ENCODE measurements at regions not wholly inside any gene's neighbourhood (a gene's known extent, or its start where the extent isn't known, plus 50 kb on each side); places are given as distances from the start of the nearest gene placed in this dataset.

- no peak for DNase-seq
- Histone ChIP-seq H3K4me2 (ENCODE audit: low read depth, low read length) (no peak overlapping the region), H2BK15ac (ENCODE audit: low read depth, low read length) (no peak overlapping the region), H3K9me3 (ENCODE audit: control insufficient read depth, insufficient read depth, low read length) (peaks cover 1% of the 10 kb centered on the region; the same call in 1 of the 2 replicates), H3K9ac (ENCODE audit: low read depth, low read length) (no peak overlapping the region), H3K27me3 (ENCODE audit: control insufficient read depth, insufficient read depth, low read length) (no peaks in the 10 kb centered on the region), H3K4me1 (ENCODE audit: control insufficient read depth, insufficient read depth, low read length) (no peaks in the 10 kb centered on the region), H2AK9ac (replicated peaks; ENCODE audit: low read depth, low read length, poor library complexity) (no peak overlapping the region), H3K27ac (ENCODE audit: insufficient read depth, low read length) (no peak overlapping the region), H3K23ac (ENCODE audit: low read depth, low read length) (no peak overlapping the region), H3K79me1 (ENCODE audit: low read depth in 1 of 2, low read length in 2 of 2) (no peaks in the 10 kb centered on the region), H3K14ac (replicated peaks; ENCODE audit: low read depth, low read length) (no peak overlapping the region), H2BK5ac (ENCODE audit: low read depth, low read length, poor library complexity, severe bottlenecking) (no peak overlapping the region), H2BK20ac (ENCODE audit: low read depth, low read length) (no peak overlapping the region), H4K20me1 (ENCODE audit: insufficient read depth, low read length) (no peaks in the 10 kb centered on the region), H4K5ac (ENCODE audit: low read depth, low read length) (no peak overlapping the region), H2AK5ac (ENCODE audit: low read depth, low read length) (no peak overlapping the region), H4K91ac (ENCODE audit: insufficient read depth, low read depth, low read length) (no peak overlapping the region), H3K36me3 (ENCODE audit: control insufficient read depth, insufficient read depth, low read length) (no peaks in the 10 kb centered on the region), H4K8ac (ENCODE audit: low read depth in 2 of 2, low read length in 2 of 2) (no peak overlapping the region), H3K4me3 (ENCODE audit: insufficient read depth, low read depth, low read length) (no peak overlapping the region), H3K18ac (ENCODE audit: low read depth, low read length) (no peak overlapping the region), H2AFZ (replicated peaks; ENCODE audit: low read length, poor library complexity) (no peak overlapping the region), H3K4ac (ENCODE audit: low read depth, low read length) (no peak overlapping the region), H3K56ac (ENCODE audit: extremely low read depth, insufficient read depth, low read length) (no peak overlapping the region), H3K9me1 (ENCODE audit: insufficient read depth, low read length) (no peaks in the 10 kb centered on the region), H2BK120ac (ENCODE audit: low read depth, low read length) (no peak overlapping the region)
- in situ Hi-C loops (cut with MboI; ENCODE audit: low sequenced_read_pairs) (no loop called here), intact Hi-C loops (cut with micrococcal nuclease) (no loop called here), dilution Hi-C loops (cut with HindIII; ENCODE audit: low sequenced_read_pairs, unreplicated experiment) (no loop called here)
- no TSS peak for BruUV-seq (replicated peaks)
- no CpG with 5 or more reads among the region's 3 CpGs for WGBS, 2 experiments (ENCODE audit: extremely low coverage in 2 of 2, insufficient read length in 1 of 2)
- ChIA-PET CTCF (no interaction called here), POLR2A (ENCODE audit: unreplicated experiment) (no interaction called here)
- no peak for ATAC-seq (ENCODE audit: low read depth)
- TF ChIP-seq MXI1 (IDR thresholded peaks at IDR 0.05; ENCODE audit: borderline replicate concordance, low read depth, low read length) (no peak), CEBPB (IDR thresholded peaks at IDR 0.05; ENCODE audit: low read depth, low read length) (no peak), CHD1 (IDR thresholded peaks at IDR 0.05; ENCODE audit: low read depth, low read length) (no peak), RCOR1 (IDR thresholded peaks at IDR 0.05; ENCODE audit: insufficient replicate concordance, low read length) (no peak), MAZ (IDR thresholded peaks at IDR 0.05; ENCODE audit: borderline replicate concordance, low read depth, low read length) (no peak), POLR2A (IDR thresholded peaks at IDR 0.05; ENCODE audit: low read depth, low read length) (no peak), BHLHE40 (IDR thresholded peaks at IDR 0.05; ENCODE audit: low read depth, low read length) (no peak), NFE2L2 (IDR thresholded peaks at IDR 0.05; ENCODE audit: low read depth, low read length) (no peak), ELK1 (IDR thresholded peaks at IDR 0.05; ENCODE audit: borderline replicate concordance, low read depth, low read length) (no peak), SMC3 (IDR thresholded peaks at IDR 0.05; ENCODE audit: low read depth, low read length) (no peak), FOS (IDR thresholded peaks at IDR 0.05; ENCODE audit: low read depth, low read length) (no peak), RFX5 (IDR thresholded peaks at IDR 0.05; ENCODE audit: low read depth, low read length) (no peak), RAD21 (IDR thresholded peaks at IDR 0.05; ENCODE audit: low read length) (no peak), MAFK (IDR thresholded peaks at IDR 0.05; ENCODE audit: low read depth, low read length) (no peak)
- TF ChIP-seq, protein P1, sequence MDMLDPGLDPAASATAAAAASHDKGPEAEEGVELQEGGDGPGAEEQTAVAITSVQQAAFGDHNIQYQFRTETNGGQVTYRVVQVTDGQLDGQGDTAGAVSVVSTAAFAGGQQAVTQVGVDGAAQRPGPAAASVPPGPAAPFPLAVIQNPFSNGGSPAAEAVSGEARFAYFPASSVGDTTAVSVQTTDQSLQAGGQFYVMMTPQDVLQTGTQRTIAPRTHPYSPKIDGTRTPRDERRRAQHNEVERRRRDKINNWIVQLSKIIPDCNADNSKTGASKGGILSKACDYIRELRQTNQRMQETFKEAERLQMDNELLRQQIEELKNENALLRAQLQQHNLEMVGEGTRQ (IDR thresholded peaks at IDR 0.05; ENCODE audit: low read depth, low read length): no peak
- TF ChIP-seq, protein P2, sequence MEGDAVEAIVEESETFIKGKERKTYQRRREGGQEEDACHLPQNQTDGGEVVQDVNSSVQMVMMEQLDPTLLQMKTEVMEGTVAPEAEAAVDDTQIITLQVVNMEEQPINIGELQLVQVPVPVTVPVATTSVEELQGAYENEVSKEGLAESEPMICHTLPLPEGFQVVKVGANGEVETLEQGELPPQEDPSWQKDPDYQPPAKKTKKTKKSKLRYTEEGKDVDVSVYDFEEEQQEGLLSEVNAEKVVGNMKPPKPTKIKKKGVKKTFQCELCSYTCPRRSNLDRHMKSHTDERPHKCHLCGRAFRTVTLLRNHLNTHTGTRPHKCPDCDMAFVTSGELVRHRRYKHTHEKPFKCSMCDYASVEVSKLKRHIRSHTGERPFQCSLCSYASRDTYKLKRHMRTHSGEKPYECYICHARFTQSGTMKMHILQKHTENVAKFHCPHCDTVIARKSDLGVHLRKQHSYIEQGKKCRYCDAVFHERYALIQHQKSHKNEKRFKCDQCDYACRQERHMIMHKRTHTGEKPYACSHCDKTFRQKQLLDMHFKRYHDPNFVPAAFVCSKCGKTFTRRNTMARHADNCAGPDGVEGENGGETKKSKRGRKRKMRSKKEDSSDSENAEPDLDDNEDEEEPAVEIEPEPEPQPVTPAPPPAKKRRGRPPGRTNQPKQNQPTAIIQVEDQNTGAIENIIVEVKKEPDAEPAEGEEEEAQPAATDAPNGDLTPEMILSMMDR (conservative IDR thresholded peaks at IDR 0.05; ENCODE audit: low read depth, low read length): no peak
Measured at GRCh38 chr13:87906411-87906810, 235.2 kb downstream of the SLITRK5 start.

Data from IMR-90 (cell line).